ENCODE measurements at regions not wholly inside any gene's neighbourhood (a gene's known extent, or its start where the extent isn't known, plus 50 kb on each side); places are given as distances from the start of the nearest gene placed in this dataset.

DNA sequence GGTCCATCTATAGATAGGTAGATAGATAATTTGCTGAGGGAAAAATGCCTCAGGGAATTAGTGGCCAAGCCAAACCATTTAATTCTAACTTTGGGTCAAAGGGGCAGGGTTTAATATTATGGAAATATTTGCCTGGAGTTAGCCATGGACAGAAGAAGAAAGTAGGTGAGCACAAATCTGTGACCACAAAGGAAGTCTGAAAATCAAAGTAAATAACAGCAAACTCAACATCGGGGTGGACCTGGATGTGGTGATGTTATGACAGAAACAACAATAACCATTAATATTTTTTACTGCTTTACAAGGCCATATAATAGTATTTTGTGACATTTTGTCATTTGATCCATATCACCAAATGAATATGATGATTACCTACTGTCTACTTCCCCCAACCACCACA, 578.0 kb upstream of the MGAT4C start:
- no peak for DNase-seq (ENCODE audit: low read depth)

DNA sequence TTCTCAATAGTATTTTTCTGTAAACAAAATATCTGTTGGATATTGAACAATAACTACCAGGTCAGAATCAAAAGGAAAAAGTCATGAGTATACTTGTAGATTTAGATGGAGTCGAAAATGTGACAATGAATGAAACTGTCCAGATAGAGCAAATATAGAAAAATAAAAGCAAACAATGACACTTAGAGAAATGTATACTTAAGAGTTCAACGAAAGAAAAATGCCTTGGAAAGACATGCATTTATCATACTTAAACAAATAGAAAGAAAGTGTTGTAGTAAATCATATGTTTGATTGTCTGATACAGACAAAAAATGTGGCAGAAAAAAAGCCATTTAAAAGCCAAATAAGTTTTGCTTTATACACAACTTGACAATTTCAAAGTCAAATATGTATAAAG, 571.2 kb upstream of the MGAT4C start:
- DNase-seq (ENCODE audit: low read depth): no peak

DNA sequence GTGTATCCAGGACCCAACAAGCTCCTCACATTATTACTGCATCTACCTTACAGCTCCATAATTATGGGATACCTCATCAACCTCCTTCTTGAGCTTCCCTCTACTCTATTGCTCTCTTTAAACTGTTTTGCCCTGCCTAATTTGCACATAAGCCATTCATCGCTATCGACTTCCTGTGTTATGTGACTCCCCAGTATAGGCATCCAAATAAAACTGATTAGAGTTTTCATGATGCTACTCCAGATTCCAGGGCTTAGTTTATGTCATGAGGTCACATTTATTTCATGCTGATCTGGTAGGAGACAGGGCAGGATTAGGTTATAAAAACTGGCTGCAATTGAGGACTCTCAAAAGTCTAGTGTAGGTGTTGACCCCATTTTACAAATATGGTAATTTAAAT, 569.9 kb upstream of the MGAT4C start:
- DNase-seq (ENCODE audit: low read depth): no peak

DNA sequence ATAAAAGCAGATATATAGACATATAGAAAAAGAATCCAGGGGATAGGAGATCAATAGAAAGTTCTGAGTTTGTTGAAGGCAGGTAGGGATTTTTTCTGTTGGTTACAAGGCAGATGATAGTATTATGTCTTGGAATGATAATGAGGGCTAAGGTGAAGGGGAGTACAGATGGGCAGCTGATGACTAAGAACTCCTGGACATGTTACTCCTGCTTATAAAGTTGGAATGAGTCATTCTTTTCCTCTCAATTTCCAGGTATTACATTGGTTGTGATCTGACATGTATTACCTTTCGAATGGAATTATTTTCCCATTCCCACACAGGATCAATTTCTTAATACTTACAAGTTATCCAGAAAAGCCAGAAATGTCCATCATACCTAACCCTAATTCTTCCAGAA, 545.2 kb upstream of the MGAT4C start:
- no peak for DNase-seq (ENCODE audit: low read depth)

DNA sequence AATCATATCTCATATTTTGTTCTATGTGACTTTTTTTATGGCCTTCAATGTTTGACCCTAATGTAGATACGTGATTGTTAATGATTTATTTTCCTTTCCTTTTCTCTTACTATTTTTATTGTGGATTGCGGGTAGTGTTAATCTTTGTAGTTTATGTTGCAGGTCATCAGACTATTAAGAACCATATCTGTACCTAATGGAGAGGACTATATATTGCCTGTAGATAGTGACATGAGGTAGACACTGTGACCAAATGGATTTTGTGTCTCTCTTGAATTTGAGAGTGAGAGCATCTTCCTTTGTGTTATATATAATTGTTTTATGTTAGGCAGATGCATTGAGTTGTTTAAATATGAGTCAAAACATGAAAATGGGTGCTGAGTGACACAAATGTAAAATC, 543.4 kb upstream of the MGAT4C start:
- DNase-seq (ENCODE audit: low read depth): no peak

DNA sequence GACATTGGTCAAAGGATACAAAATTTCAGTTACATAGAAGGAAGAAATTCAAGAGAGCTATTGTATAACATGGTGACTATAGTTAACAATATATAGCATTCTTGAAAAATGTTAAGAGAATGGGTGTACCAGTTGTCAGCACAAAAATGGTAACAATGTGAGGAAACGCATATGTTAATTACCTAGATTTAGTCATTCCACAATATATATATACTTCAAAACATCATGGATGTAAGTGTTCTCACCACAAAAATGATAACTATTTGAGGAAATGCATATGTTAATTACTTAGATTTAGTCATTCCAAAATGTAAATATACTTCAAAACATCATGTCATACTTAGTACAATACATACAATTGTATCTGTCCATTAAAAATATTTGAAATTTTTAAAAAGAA, 540.4 kb upstream of the MGAT4C start:
- no peak for DNase-seq (ENCODE audit: low read depth)

DNA sequence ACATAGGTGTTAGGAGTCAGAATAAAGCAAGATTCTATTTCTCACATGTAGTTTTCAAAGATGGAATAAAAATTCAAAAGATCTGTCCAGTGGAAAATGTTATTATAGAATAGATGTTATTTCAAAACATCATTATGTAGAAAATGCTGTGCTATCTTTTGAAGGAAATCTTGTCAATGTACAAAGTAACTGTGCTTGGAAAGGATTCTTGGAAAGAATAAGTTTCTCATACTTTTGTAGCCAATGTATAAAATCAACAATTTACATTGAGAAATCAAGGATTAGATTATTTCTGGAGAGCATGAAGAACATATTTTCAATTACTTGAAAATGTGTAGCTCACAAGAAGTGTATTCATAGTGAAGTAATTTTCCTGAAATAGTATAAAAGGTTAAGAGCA, 532.5 kb upstream of the MGAT4C start:
- no peak for DNase-seq (ENCODE audit: low read depth)

DNA sequence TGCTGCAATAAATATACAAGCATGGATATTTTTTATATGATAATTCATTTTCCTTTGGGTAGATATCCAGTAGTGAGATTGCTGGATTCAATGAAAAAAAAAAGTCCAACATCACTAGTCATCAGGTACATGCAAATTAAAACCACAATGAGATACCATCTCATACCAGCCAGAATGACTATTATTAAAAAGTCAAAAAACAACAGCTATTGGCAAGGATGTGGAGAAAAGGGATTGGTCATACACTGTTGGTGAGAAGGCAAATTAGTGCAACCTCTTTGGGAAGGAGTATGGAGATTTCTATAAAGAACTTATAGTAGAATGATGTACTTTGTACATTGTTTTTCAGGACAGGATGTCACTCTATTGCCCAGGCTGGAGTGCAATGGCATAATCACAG, 531.2 kb upstream of the MGAT4C start:
- DNase-seq (ENCODE audit: low read depth): no peak

DNA sequence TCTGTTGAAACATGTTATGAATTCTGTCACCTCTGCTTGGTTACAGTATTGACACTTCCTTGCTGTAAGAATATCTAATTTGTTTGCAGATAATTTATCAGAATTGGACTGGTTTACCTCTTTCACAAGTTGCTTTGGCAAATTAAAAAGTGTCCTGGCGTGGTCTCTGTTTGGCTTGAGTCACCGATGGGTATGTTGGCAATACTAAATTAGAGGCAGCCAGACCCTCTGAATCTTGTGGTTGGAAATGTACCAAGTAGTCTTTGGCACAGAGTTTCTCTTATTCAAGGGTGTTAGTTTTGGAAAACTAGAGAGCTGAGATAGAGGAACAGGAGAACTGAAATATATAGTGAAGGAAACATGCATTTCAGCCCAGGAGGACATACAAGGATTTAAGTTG, 521.1 kb upstream of the MGAT4C start:
- peak; percentile 5 for DNase-seq (ENCODE audit: low read depth)

DNA sequence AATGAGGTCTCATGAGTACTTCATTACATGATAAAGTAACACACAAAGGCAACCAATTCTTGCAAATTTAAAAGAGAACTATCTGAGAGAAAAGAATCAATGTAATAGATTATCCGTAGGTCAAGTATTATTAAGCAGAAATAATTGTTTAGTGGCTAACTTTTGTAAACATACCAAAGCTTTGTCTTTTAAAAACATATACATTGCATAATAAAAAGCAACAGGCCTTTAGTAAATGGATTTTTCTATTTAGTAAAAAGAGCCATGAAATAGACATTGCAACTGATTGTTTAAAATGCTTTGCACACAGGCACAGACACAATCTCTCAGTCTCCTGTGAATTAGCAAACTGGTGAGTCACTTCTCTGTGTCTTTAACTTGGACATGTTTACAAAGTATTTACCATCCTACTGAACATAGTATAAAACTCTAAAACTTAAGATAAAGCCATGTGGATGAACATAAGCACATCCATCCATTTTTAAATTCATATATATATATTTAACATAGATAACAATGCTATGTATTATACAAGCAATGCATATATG, 518.7 kb upstream of the MGAT4C start:
- no peak for DNase-seq (ENCODE audit: low read depth)

DNA sequence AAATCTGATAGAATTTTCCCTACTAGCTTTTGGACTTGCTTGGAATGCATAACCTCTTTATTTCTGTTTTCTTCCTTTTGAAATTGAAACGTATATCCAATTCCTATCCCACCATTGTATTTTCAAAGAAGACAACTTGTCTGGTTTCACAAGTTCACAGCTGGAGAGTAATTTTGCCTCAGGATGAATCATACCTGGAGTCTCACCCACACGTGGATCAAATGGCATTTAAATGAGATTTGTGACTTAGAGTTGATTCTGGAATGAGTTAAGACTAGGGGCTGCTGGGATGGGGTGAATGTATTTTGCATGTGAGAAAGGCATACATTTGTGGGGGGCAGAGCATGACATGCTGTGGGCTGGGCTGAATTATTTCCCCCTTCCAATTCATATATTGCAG, 516.5 kb upstream of the MGAT4C start:
- peak; percentile 17 for DNase-seq (ENCODE audit: low read depth)

DNA sequence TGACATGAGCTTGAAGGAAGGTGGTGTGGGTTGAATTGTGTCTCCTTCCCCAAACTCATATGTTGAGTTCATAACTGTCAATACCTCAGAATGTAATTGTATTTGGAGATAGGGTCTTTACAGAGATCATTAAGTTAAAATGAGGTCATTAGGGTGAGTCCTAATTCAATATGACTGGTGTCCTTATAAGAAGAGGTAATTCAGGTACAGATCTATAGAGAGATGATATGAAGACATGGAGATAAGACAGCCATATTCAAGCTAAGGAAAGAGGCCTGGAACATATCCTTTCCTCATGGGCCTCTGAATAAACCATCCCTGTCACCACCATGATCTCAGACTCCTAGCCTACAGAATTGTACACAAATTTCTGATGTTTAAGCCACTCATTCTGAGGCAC, 514.7 kb upstream of the MGAT4C start:
- no peak for DNase-seq (ENCODE audit: low read depth)

DNA sequence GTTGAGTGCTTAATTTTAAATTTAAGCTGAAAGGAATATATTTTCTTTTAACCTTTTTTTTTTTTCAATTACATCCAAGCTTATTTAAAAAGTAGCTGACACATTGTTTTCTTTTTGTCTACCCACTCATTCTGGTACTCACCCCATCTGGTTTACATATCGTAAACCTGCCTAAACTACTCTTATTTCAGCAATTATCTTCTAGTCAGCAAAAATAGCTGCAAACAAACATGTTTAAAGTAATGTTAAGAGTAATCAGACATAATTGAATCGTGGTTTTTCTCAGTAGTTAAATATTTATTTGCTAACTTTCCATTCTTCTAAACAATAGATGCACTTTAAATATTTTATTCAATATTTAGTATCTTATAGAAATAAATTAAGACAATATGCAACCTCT, 492.7 kb upstream of the MGAT4C start:
- DNase-seq (ENCODE audit: low read depth): no peak

DNA sequence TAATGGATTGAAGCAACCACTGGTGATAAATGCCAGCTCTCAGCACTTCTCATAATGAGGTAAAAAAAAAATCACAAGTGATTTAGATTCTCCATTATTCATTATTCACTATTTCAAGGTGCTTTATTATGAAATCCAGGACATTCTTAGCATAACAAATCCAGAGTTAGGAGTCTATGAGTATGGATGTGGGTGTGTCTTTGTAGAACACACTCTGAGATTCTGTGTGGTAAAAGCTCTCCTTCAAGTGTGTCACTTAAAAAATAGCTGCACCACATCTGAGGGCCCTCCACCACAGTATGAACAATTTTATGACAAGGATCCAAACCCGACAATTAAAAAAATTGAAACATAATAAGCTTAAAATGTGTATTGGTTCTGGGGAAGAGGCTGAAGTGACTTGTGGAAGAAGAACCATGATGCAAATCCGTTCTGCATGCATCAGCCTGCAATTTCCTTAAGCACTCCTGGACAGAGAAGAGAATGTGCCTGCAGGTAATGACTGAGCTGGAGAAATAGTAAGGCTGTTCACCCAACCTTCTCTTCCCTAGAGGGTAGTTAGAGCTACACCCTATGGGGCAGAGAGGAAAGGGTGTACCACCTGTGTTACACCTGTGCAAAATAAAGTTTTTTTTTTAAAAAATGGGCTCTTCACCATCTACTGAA, 488.5 kb upstream of the MGAT4C start:
- no peak for DNase-seq (ENCODE audit: low read depth)

DNA sequence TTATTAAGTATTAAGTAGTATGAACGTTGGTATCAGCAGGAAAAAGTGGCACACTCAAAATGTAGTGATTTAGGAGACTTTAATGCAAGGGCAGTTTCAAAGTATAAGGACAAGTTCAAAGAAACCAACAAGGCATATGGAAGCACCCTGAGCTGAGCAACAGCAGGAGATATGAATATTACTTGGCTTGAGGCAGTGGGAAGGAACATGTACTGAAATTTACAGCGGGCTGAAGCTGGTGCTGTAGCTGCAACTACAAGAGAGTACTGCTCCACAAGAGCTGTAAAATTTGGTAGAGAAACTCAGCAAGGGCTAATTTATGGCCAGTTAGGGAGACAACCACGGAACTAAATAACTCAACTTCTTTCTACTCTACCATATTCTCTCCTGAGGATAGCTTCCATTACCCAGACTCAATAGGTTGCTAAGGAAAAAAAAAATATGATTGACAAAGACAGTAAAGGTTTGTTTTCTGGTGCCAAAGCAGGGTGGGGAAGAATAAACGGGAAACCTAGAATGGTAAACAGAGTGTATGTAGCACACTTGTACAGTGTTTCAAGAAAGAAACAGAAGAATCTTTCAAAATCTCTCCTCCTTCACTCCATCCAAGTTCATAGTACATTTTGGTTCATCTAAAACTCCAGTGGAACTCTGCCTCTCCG, 487.8 kb upstream of the MGAT4C start:
- DNase-seq (ENCODE audit: low read depth): no peak

DNA sequence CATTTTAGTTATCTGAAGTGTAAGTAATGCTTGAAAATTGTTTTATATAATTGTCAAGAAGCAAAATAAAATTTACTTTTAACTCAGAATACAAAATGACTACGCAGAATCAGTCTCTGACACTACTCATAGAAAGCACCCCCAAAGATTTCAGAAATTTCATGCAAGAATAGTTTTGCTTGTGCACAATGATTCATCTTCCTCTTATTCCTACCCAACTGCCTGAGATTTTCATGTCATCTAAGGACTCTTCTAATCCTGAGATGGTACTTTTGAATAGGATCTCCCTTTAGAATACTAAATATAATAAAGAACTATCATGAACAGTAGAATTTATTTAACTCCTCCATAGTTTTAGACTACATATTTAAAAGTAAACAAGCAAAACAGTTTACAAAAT, 485.3 kb upstream of the MGAT4C start:
- no peak for DNase-seq (ENCODE audit: low read depth)

DNA sequence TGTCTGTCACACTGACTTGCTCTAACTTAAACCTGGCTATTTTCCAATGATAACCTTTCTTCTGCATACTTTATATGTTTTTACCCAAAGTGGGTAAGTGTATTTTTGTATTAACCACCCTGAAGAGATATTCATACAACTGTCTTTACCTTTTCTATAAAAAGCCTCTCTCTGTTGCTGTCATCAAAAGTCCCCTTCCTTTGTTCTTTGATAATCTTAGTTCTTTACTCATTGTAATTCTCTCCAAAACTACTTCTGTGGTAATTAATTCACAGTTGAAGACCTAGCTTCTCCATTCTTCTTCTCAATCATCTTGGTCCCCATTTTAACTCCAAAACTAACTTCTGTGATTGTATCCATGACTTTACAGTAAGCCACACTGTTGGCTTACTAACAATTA, 479.7 kb upstream of the MGAT4C start:
- no peak for DNase-seq (ENCODE audit: low read depth)

DNA sequence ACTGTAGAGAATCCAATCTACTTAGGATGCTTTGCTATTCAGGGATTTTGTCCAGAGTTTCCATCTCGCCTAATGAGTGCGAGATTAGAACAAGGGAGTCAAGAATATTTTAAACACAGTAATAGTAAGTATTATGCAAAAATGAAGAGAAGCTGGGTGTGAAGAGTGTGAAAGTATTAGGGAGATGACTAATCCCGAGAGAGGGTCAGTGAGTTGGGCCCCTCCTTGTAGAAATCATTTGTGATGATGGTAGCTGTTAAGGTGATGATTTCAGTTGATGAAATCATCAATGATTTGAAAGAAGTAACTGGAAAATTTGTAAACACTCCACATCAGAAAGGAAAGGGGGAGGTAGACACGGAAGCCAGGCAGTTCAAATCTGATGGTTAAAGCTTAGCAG, 478.9 kb upstream of the MGAT4C start:
- no peak for DNase-seq (ENCODE audit: low read depth)

DNA sequence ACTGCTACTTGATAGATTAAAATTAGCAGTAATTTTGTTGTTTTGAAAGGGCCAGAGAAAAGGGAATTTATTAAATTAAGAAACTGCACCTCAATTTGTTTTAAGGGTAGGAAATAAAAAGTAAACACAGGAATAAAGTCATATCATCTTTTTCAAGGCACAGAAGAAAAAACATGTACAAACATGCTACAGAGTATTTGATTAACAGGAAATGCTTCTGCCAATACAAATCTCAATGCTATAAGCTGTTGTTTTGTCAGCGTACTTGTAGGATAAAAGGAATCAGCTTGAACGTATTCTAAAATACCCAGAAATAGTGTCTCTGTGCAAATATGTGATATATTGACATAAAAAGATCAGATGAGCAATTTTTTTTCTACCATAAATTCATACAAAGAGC, 474.0 kb upstream of the MGAT4C start:
- no peak for DNase-seq (ENCODE audit: low read depth)

DNA sequence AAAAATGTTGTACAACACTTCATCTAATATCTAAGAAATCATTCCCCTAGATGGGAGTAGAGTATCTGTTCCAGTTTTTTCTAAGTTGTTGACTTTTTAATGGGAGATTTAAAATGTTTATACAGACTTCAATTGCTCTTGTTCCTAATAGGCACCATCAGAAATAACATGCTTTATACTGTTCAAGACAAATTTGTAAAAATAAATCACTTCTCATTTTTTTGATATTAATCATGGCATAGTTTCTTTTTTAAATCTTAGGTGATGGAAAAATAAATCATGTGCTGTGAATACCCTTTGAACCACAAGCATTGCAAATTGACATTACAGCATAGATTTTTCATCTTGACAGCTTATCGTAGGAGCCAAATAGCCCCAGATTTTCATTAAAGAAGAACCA, 473.5 kb upstream of the MGAT4C start:
- peak; percentile 8 for DNase-seq (ENCODE audit: low read depth)

DNA sequence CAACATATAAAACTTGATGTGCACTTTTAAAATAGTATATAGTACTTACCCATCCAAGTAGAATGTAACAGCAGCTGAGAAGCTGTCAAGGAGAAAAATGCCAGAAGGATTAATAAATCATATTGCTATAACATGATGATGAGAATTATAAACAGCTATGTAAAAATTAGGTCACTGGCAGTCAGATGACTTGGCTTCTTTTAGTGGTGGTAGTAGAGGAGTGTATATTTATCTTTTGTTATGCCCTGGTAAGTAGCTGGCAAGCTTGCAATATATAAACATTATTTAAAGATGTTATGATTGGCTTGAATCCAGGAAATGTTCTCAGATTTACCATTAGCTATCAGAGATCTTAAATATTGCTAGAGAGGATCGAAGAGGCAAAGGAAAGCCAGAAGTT, 471.0 kb upstream of the MGAT4C start:
- DNase-seq (ENCODE audit: low read depth): no peak

DNA sequence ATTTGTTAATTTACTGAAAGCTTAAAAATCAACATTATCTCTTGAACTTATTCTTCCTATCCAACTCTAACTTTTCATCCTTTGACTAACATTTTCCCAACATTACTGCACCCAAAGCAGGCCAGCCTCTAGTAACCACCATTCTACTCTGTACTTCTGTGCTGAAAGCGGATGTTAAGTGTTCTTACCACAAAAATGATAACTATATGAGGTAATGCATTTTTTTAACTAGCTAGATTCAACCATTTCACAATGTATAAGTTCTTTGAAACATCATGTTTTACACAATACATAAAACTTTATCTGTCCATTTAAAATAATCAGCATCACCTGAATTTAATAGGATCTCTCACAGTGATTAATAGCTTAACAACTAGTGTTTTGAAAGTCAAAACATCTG, 468.5 kb upstream of the MGAT4C start:
- DNase-seq (ENCODE audit: low read depth): no peak

DNA sequence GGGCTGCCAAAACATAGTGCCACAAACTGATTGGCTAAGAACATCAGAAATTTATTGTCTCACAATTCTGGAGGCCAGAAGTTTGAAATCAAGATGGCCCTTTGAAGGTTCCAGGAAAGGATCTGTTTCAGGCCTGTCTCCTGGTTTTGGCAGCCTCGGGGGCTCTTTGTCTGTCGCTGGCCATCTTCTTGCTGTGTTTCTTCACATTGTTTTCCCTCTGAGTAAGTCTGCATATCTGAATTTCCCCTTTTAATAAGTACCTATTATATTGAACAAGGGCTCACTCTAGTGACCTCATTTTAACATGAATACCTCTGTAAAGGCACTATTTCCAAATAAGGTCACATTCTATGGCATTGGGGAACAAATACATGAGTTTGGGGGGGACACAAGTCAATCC, 467.1 kb upstream of the MGAT4C start:
- no peak for DNase-seq (ENCODE audit: low read depth)

All from myocyte (in vitro differentiated cells).